Caco-2 (cell line): ENCODE measurements at regions not wholly inside any gene's neighbourhood (a gene's known extent, or its start where the extent isn't known, plus 50 kb on each side); places are given as distances from the start of the nearest gene placed in this dataset.
"Not testable (repeated sequence)": the region's sequence is repeated elsewhere in the genome, so short reads cannot be mapped to it uniquely, and the experiment has no call there.

Experiments
- BruUV-seq: library from RNA; stranded (reverse); fragments of 400-500 nt; replicated peaks from 2 replicates; lab custom pipeline; 2021; lab: Mats Ljungman, UMichigan
- CTCF ChIA-PET: fragments of 300-600 bp; sonication (Branson Sonifier 250); formaldehyde crosslinking; loops from one replicate; lab custom pipeline; 2022; ENCODE audit warnings: antibody characterized with exemption; lab: Charles Lee
- POLR2A ChIA-PET: fragments of 300-600 bp; sonication (Branson Sonifier 250); formaldehyde crosslinking; loops from one replicate; lab custom pipeline; 2022; ENCODE audit warnings: antibody characterized with exemption; lab: Charles Lee
- DNase-seq, 2 experiments: peaks; one replicate each; pipeline versions ENCODE4 v3.0.0 to v3.0.0-alpha.2; 2020 to 2022
- H3K27me3 ChIP-seq: replicated peaks from 2 replicates; pipeline ENCODE4 v1.6.0; 2011; ENCODE audit warnings: low read length; ENCODE audit not compliant: control insufficient read depth, insufficient read depth
- H3K36me3 ChIP-seq: 2 replicates; pipeline ENCODE4 v1.5.1; 2011; ENCODE audit warnings: low read length; ENCODE audit not compliant: control insufficient read depth, insufficient read depth
- H3K4me1 ChIP-seq: fragments of 250-450 bp; sonication (Bioruptor Pico); 2 replicates; pipeline ENCODE4 v1.5.1; 2020; ENCODE audit warnings: mild to moderate bottlenecking
- H3K4me3 ChIP-seq: 2 replicates; pipeline ENCODE4 v1.5.1; 2011; ENCODE audit warnings: low read depth, mild to moderate bottlenecking, control low read depth, low read length
- H3K9me3 ChIP-seq: fragments of 250-450 bp; sonication (Bioruptor Pico); 2 replicates; pipeline ENCODE4 v1.5.1; 2020; ENCODE audit warnings: mild to moderate bottlenecking, moderate library complexity
- H3K27ac Mint-ChIP-seq: one replicate; pipeline ENCODE4 v1.8.0; 2022; ENCODE audit warnings: mixed read lengths; ENCODE audit not compliant: unreplicated experiment
- H3K27me3 Mint-ChIP-seq: one replicate; pipeline ENCODE4 v1.8.0; 2022; ENCODE audit warnings: mixed read lengths; ENCODE audit not compliant: insufficient read depth, unreplicated experiment
- H3K36me3 Mint-ChIP-seq: one replicate; pipeline ENCODE4 v1.8.0; 2022; ENCODE audit warnings: mild to moderate bottlenecking, mixed read lengths; ENCODE audit not compliant: insufficient read depth, unreplicated experiment
- H3K4me1 Mint-ChIP-seq: one replicate; pipeline ENCODE4 v1.8.0; 2022; ENCODE audit warnings: low read depth, mixed read lengths; ENCODE audit not compliant: unreplicated experiment
- H3K4me3 Mint-ChIP-seq: one replicate; pipeline ENCODE4 v1.8.0; 2022; ENCODE audit warnings: mild to moderate bottlenecking, moderate library complexity, mixed read lengths; ENCODE audit not compliant: unreplicated experiment
- H3K9me3 Mint-ChIP-seq: one replicate; pipeline ENCODE4 v1.8.0; 2022; ENCODE audit warnings: mixed read lengths; ENCODE audit not compliant: unreplicated experiment
- intact Hi-C: fragments of 100-400 bp; cut with micrococcal nuclease; formaldehyde crosslinking; loops from one replicate; pipeline ENCODE4 v1.10.0; 2022; ENCODE audit not compliant: unreplicated experiment
- TF ChIP-seq, protein P1 (sequence below), 2 experiments: fragments of 200-600 bp in 1 of 2; IDR thresholded peaks; 1 replicate in 1 of 2; 2 replicates in 1 of 2; pipeline versions ENCODE4 v1.5.1 to v1.8.0; 2011 to 2022; ENCODE audit warnings: antibody characterized with exemption in 1 of 2, control low read depth in 1 of 2, inconsistent platforms in 1 of 2, low read depth in 1 of 2, low read length in 1 of 2, mild to moderate bottlenecking in 1 of 2, moderate library complexity in 1 of 2; ENCODE audit not compliant: insufficient read depth in 1 of 2, severe bottlenecking in 1 of 2, unreplicated experiment in 1 of 2

DNA sequence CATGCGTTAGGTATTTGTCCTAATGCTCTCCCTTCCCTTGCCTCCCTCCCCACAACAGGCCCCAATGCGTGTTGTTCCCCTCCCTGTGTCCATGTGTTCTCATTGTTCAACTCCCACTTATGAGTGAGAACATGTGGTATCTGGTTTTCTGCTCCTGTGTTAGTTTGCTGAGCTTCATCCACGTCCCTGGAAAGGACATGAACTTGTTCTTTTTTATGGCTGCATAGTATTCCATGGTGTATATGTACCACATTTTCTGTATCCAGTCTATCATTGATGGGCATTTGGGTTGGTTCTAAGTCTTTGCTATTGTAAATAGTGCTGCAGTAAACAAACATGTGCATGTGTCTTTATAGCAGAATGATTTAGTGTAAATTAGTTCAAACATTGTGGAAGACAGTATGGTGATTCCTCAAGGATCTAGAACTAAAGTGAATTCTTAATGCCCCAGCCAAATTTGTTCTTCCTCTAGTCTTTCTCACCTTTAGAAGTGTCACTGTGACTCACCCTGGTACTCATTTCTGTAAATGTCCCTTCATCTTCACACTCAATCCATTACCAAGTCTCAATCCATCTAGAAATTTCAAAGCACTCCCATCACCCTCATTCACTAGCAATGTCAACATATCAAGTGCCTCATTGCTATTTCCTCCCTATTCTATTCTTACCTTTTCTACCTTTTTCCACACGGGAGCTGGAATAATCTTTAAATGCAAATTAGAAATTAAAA lies 123.9 kb downstream of the MREG start:
- peaks cover 20% of the 10 kb centered on the region for H3K9me3 Mint-ChIP-seq
- H3K36me3 ChIP-seq, BruUV-seq, intact Hi-C loops, H3K4me3 ChIP-seq, H3K27me3 ChIP-seq, H3K36me3 Mint-ChIP-seq, POLR2A ChIA-PET, H3K27me3 Mint-ChIP-seq, DNase-seq, CTCF ChIA-PET, H3K27ac Mint-ChIP-seq, H3K4me3 Mint-ChIP-seq, H3K9me3 ChIP-seq: not testable (repeated sequence)
- H3K4me1 ChIP-seq: peaks cover 13% of the 10 kb centered on the region; the same call in 1 of the 2 replicates
- peaks cover 20% of the 10 kb centered on the region for H3K4me1 Mint-ChIP-seq

DNA sequence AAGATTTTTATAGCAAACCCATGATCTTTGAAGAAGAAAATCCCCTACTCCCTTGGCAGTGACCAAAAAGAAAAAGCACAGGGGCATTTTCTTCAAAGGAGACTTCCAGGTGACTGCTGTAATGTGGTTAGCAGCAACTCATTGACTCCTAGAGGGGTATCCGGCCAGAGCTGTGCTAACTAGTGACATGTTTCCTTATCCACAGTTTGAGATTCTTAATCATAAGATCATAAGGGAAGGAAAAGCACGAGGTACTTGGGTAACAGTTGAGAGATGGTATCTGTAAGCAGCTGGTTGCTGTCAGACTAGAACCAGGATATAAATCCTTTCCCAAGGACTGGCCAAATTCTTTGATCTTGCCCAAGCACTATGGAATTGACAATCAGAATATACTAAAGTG lies 124.7 kb downstream of the MREG start:
- ChIA-PET POLR2A (no interaction called here), CTCF (no interaction called here)
- Mint-ChIP-seq H3K4me1 (peaks cover 20% of the 10 kb centered on the region), H3K27me3 (no peaks in the 10 kb centered on the region), H3K27ac (no peak overlapping the region), H3K9me3 (peaks cover 20% of the 10 kb centered on the region), H3K4me3 (no peak overlapping the region), H3K36me3 (no peaks in the 10 kb centered on the region)
- intact Hi-C loops: no loop called here
- H3K36me3 ChIP-seq: no peaks in the 10 kb centered on the region
- H3K4me3 ChIP-seq: no peak overlapping the region
- TF ChIP-seq, protein P1, sequence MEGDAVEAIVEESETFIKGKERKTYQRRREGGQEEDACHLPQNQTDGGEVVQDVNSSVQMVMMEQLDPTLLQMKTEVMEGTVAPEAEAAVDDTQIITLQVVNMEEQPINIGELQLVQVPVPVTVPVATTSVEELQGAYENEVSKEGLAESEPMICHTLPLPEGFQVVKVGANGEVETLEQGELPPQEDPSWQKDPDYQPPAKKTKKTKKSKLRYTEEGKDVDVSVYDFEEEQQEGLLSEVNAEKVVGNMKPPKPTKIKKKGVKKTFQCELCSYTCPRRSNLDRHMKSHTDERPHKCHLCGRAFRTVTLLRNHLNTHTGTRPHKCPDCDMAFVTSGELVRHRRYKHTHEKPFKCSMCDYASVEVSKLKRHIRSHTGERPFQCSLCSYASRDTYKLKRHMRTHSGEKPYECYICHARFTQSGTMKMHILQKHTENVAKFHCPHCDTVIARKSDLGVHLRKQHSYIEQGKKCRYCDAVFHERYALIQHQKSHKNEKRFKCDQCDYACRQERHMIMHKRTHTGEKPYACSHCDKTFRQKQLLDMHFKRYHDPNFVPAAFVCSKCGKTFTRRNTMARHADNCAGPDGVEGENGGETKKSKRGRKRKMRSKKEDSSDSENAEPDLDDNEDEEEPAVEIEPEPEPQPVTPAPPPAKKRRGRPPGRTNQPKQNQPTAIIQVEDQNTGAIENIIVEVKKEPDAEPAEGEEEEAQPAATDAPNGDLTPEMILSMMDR (IDR thresholded peaks at IDR 0.05; ENCODE audit: insufficient read depth in 1 of 2, low read depth in 1 of 2, low read length in 1 of 2, severe bottlenecking in 1 of 2, unreplicated experiment in 1 of 2): no peak
- BruUV-seq: no TSS peak
- H3K4me1 ChIP-seq: peaks cover 13% of the 10 kb centered on the region; the same call in 1 of the 2 replicates
- DNase-seq: no peak
- H3K9me3 ChIP-seq: 0 out of 2 replicates have a peak, but pooled peaks cover 3% of the 10 kb centered on the region
- H3K27me3 ChIP-seq: no peaks in the 10 kb centered on the region

DNA sequence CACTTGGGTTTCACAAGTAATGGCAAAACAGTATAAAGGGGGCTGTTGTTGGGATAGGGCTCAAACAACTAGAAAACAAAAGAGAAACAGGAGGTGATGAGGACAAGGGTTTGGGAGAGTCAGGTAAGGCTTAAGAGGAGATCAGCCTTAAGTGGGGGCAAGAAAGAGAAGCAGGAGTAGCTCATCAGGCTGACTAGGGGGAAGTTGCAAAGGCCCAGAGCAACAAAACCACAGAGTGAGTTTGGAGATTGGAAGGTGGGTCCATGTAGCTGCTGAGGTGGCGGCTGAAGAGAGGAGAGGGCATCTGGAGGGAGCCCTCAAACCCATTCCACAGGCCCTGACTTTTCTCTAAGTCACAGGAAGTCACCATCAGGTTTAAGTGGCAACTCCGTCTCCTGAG lies 126.0 kb downstream of the MREG start:
- Mint-ChIP-seq H3K4me1 (peaks cover 13% of the 10 kb centered on the region), H3K27me3 (no peaks in the 10 kb centered on the region), H3K36me3 (no peaks in the 10 kb centered on the region), H3K27ac (no peak overlapping the region), H3K9me3 (peaks cover 20% of the 10 kb centered on the region), H3K4me3 (no peak overlapping the region)
- Histone ChIP-seq H3K36me3 (no peaks in the 10 kb centered on the region), H3K27me3 (no peaks in the 10 kb centered on the region), H3K4me3 (no peak overlapping the region), H3K9me3 (0 out of 2 replicates have a peak, but pooled peaks cover 3% of the 10 kb centered on the region), H3K4me1 (peaks cover 13% of the 10 kb centered on the region; the same call in 1 of the 2 replicates)
- ChIA-PET CTCF (interaction anchor here (0.6 kb wide), 1 partner anchor 98 kb away, joined by 3 read pairs; no protein-coding TSS in a partner anchor), POLR2A (no interaction called here)
- no TSS peak for BruUV-seq
- TF ChIP-seq, protein P1 (IDR thresholded peaks at IDR 0.05; ENCODE audit: insufficient read depth in 1 of 2, low read depth in 1 of 2, low read length in 1 of 2, severe bottlenecking in 1 of 2, unreplicated experiment in 1 of 2): no peak
- DNase-seq: no peak
- intact Hi-C loops: no loop called here
